GM18868 (cell line): ENCODE measurements at regions not wholly inside any gene's neighbourhood (a gene's known extent, or its start where the extent isn't known, plus 50 kb on each side); places are given as distances from the start of the nearest gene placed in this dataset.
"Not testable (repeated sequence)": the region's sequence is repeated elsewhere in the genome, so short reads cannot be mapped to it uniquely, and the experiment has no call there.

Source experiments
- ATAC-seq: cut with Tn5 transposase; IDR thresholded peaks from one replicate; pipeline ENCODE4 v1.9.1; 2021; ENCODE audit warnings: mild to moderate bottlenecking, moderate library complexity; ENCODE audit not compliant: unreplicated experiment

DNA sequence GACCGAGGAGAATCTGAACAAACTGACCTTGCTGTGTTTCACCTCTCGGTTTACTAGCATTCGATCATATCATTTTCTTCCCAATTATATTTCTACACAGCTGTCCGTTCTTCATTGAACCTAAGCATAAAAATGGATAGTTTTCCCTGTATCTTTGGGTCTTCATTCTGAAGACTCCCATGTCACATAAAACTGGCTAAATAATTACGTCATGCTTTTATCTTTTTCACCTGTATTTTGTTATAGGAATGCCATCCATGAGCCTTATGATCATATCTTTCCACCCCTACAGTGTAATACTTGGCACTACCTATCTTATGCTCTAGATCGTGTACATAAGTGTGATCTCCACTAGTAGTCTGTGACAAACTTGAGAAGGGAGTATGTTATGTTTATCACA lies 456.1 kb downstream of the FGF13 start:
- ATAC-seq, result no peak

DNA sequence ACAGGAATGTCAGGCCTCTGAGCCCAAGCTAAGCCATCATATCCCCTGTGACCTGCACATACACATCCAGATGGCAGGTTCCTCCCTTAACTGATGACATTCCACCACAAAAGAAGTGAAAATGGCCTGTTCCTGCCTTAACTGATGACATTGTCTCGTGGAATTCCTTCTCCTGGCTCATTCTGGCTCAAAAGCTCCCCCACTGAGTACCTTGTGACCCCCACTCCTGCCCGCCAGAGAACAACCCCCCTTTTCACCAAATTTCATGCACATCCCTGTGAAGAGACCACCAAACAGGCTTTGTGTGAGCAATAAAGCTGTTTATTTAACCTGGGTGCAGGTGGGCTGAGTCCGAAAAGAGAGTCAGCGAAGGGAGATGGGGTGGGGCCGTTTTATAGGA lies 447.4 kb downstream of the FGF13 start:
- ATAC-seq, result not testable (repeated sequence)

DNA sequence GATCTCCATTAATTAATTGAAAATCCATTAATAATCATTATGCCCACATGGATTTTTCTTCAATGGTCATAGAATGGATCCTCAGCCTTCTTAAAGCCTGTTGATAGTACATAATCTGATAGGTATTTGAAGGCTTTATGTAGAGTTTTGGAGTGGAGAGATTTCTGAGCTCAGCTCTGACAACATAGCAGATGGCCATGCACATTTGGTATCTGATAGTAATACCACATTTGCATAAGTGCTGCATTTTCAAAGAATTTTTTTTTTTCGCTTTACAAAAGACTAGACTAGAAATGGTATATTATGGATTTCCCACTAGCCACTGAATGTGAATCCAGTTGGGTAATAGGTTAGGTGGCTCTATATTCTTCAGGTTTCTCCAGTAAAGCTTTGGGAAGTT lies 440.6 kb downstream of the FGF13 start:
- ATAC-seq, result no peak

DNA sequence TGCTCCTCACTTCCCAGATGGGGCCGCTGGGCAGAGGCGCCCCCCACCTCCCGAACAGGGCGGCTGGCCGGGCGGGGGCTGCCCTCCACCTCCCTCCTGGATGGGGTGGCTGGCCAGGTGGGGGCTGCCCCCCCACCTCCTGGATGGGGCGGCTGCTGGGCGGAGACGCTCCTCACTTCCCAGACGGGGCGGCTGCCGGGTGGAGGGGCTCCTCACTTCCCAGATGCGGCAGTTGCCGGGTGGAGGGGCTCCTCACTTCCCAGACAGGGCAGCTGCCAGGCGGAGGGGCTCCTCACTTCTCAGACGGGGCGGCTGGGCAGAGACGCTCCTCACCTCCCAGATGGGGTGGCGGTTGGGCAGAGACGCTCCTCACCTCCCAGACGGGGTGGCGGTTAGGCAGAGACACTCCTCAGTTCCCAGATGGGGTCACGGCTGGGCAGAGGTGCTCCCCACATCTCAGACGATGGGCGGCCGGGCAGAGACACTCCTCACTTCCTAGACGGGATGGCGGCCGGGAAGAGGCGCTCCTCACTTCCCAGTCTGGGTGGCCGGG lies 428.8 kb downstream of the FGF13 start:
- ATAC-seq, result not testable (repeated sequence)

DNA sequence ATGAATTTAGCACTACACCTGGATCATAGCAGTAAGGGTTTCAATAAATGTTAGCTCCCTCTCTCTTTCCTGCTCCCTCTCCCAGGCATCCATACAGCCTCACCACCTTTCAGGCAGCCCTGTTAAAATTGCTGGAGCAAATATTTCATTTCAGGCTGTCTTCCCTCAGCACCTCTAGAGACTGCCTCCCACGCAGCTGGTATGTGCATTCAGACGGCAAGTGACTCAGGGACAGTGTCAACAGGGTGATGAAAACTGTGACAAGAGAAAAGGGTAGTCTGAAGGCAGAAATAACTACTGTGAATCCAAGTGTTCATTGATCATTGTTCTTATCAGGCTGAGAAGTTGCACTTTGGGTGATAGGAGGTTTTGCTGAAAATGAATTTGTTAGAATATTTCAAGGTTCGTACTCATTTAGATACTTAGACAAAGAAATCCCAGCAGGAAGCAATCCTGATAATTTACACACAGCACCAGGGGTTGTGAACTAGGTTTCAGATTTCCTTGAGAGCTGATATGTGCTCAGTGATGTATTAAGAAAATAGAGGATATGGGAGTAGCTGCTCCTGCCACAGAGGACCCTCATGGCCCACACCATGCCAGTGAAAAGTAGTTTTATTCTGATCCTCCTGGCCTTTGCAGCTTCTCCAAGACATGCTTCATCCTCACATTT lies 424.2 kb downstream of the FGF13 start:
- ATAC-seq, result no peak

DNA sequence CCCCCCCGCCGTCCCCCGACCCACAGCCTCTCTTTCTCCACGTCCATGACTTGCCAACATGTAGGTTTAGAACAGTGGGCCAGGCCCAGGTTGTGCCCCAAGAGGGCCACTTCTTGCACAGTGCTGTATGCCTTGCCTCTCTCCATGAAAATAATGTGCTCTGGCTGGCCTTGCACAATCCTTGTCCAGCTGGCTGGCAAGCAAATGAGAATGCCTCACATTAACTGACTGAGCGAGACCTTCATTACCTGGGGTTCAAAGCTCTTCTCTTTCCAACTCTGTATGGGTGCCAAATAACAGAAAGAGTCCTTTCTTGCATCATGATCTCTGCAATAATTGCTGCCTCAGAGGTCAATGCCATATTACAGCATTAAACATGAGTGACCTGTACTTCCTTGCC lies 416.6 kb downstream of the FGF13 start:
- no peak for ATAC-seq

DNA sequence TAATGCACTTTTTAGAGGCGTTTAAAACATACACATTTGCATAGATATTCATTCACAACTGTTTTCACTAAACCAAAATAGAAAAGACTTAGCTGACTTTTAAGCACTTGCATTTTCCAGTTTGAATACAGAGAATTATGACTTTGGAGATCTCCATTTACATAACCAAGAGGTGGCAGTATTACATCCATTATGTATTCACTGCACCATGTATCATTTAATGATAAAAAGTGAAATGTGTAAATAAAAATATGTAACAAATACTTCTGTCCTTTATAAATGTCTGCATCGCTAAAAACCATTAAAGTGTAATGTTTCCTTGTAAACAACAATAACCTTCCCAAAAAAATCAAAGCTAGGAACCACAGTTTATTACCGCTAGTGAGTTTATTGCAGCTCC lies 413.2 kb downstream of the FGF13 start:
- ATAC-seq, result no peak

DNA sequence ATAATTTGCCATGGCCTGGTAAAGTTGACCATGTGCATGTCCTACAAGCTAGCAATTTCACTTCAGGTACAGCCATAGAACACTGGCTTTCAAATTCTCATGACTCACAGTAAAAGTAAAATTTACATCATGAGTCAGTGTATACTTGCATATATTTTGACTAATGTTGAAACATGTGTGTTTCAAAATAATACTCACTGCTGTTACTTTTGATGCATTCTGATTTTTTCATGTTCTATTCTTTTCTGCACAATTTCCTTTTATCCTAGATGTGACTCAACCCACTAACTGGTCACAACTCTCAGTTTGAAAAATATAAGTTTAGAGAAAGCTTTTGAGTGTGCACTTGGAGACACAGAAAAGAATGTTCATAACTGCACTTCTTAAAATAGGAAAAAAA lies 365.7 kb downstream of the FGF13 start:
- ATAC-seq, result peak; percentile 54

DNA sequence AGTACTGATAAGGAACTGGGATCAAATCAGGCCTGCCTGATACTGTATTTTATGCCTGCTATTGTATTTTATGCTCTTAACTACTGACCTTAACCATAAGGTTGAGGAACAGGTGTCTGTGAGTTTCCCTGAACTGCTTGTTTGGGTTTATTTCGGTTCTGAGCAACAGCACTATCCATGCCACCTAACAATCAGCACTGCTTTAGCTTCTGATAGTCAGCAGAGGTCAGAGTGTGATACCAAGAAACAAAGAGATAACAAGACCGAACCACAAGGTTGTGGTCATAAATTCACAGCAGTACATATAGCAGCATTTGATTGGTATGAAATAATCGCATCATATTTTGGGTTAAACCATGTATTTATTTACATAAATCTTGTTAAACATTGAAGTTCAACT lies 362.2 kb downstream of the FGF13 start:
- ATAC-seq, result no peak

DNA sequence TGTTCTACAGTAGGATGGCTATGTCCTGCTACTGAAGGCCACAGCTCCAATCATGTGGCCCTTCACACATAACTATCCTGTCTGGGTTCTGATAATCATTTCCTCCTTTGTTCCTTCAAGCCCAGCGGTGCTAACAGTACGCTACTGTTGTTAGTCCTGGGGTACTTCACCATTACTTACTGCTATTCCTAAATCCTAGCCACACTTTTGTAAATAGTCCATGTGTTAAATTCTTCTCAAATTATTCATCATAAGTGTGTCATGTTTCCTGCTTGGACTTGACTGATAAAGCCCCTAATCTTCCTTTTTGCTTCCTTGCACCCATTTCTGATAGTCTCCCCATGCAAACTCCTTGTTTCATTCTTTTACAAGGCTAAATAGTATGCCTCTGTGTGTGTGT lies 332.6 kb downstream of the FGF13 start:
- no peak for ATAC-seq

DNA sequence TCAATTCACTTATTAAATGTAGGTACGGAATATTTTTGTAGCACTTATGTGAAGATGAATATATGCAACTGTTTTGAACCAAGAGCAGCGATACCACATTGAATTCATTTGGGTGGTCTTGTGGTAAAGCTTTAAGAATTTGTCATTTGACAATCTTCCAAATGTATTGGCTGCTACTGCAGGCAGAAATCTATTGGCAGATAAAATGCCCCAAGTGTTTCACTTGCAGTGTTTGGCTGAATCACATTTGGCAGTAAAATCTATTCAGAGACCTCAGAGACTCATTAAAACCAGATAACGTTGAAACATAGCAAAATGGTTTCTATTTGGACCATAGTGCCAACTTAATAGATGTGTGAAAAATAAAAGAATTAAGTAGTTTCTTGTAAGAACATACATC lies 303.4 kb downstream of the FGF13 start:
- no peak for ATAC-seq

DNA sequence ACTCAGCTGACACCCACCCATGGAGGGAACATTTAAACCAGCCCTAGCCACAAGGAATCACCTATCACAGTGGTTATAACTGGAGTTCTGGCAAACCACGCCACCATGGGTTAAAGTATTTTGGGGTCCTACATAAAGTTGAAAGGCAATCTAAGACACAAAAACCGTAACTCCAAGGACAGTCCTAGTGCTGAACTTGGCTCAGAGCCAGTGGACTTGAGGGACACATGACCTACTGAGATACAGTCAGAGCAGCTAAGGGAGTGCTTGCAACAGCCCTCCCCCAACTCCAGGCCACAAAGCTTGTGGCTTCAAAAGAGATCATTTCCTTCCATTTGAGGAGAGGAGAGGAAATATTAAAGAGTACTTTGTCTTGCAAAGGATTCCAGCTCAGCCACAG lies 300.5 kb downstream of the FGF13 start:
- ATAC-seq, result no peak
